BE2C (cell line): ENCODE measurements at regions not wholly inside any gene's neighbourhood (a gene's known extent, or its start where the extent isn't known, plus 50 kb on each side); places are given as distances from the start of the nearest gene placed in this dataset.

Source experiments
- DNase-seq: peaks from one replicate; pipeline ENCODE4 v3.0.0-alpha.2; 2020
- H3K27me3 ChIP-seq: fragments of 250-450 bp; sonication (Bioruptor Pico); 2 replicates; pipeline ENCODE4 v1.5.1; 2020; ENCODE audit warnings: mild to moderate bottlenecking
- H3K36me3 ChIP-seq: fragments of 250-450 bp; sonication (Bioruptor Pico); 2 replicates; pipeline ENCODE4 v1.5.1; 2020; ENCODE audit warnings: mild to moderate bottlenecking
- H3K4me1 ChIP-seq: fragments of 250-450 bp; sonication (Bioruptor Pico); 2 replicates; pipeline ENCODE4 v1.5.1; 2020
- H3K4me3 ChIP-seq: 2 replicates; pipeline ENCODE4 v1.5.1; 2011; ENCODE audit warnings: low read depth, low read length
- H3K9me3 ChIP-seq: fragments of 250-450 bp; sonication (Bioruptor Pico); 2 replicates; pipeline ENCODE4 v1.5.1; 2020
- TF ChIP-seq, protein P1 (sequence below): IDR thresholded peaks from 2 replicates; pipeline ENCODE4 v1.5.1; 2012; ENCODE audit warnings: mild to moderate bottlenecking, low read depth, low read length

- Histone ChIP-seq H3K27me3 (no peaks in the 10 kb centered on the region), H3K9me3 (no peaks in the 10 kb centered on the region), H3K4me1 (no peaks in the 10 kb centered on the region), H3K36me3 (no peaks in the 10 kb centered on the region), H3K4me3 (no peak overlapping the region)
- TF ChIP-seq, protein P1, sequence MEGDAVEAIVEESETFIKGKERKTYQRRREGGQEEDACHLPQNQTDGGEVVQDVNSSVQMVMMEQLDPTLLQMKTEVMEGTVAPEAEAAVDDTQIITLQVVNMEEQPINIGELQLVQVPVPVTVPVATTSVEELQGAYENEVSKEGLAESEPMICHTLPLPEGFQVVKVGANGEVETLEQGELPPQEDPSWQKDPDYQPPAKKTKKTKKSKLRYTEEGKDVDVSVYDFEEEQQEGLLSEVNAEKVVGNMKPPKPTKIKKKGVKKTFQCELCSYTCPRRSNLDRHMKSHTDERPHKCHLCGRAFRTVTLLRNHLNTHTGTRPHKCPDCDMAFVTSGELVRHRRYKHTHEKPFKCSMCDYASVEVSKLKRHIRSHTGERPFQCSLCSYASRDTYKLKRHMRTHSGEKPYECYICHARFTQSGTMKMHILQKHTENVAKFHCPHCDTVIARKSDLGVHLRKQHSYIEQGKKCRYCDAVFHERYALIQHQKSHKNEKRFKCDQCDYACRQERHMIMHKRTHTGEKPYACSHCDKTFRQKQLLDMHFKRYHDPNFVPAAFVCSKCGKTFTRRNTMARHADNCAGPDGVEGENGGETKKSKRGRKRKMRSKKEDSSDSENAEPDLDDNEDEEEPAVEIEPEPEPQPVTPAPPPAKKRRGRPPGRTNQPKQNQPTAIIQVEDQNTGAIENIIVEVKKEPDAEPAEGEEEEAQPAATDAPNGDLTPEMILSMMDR: no peak
- no peak for DNase-seq
Observed at GRCh38 chr3:144265542-144266100, 294.0 kb downstream of the DIPK2A start.

GRCh38 chr3:144270100-144270499, 298.5 kb downstream of the DIPK2A start:
- DNase-seq: no peak
- TF ChIP-seq, protein P1: no peak
- H3K9me3 ChIP-seq: no peaks in the 10 kb centered on the region

GRCh38 chr3:144272680-144273079, 301.1 kb downstream of the DIPK2A start:
- H3K4me1 ChIP-seq: no peaks in the 10 kb centered on the region
- no peak for DNase-seq
- TF ChIP-seq, protein P1: no peak
- no peaks in the 10 kb centered on the region for H3K9me3 ChIP-seq
- H3K36me3 ChIP-seq: no peaks in the 10 kb centered on the region
- H3K4me3 ChIP-seq: no peak overlapping the region
- no peaks in the 10 kb centered on the region for H3K27me3 ChIP-seq

More at GRCh38 chr3:144270100-144270499, 298.5 kb downstream of the DIPK2A start:
- no peak overlapping the region for H3K4me3 ChIP-seq
- H3K36me3 ChIP-seq: no peaks in the 10 kb centered on the region
- no peaks in the 10 kb centered on the region for H3K4me1 ChIP-seq
- H3K27me3 ChIP-seq: no peaks in the 10 kb centered on the region

- TF ChIP-seq, protein P1: no peak
- DNase-seq: no peak
Observed at GRCh38 chr3:144273601-144274000, 302.0 kb downstream of the DIPK2A start.

DNA sequence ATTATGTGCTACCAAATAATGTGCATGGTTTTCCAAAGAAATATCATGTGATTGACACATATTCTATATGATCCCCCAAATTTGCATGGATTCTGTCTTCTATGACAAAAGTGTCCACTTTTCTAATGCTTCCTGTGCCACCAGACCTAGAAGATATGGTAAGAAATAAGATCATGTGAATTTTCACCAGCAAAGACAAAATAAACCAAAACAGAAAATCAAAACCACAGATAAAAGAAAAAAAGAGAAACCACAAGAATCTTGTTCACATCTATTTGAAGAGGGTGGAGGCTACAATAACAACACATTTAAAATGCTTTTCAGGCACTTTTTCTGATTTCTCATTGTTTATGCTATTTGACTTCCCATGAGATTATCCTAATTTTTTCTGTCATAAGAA, 303.4 kb downstream of the DIPK2A start:
- H3K36me3 ChIP-seq: no peaks in the 10 kb centered on the region
- TF ChIP-seq, protein P1: no peak
- no peaks in the 10 kb centered on the region for H3K9me3 ChIP-seq
- no peak for DNase-seq
- H3K27me3 ChIP-seq: no peaks in the 10 kb centered on the region
- H3K4me1 ChIP-seq: no peaks in the 10 kb centered on the region
- no peak overlapping the region for H3K4me3 ChIP-seq

More at GRCh38 chr3:144273601-144274000, 302.0 kb downstream of the DIPK2A start:
- Histone ChIP-seq H3K9me3 (no peaks in the 10 kb centered on the region), H3K4me1 (no peaks in the 10 kb centered on the region), H3K4me3 (no peak overlapping the region), H3K36me3 (no peaks in the 10 kb centered on the region), H3K27me3 (no peaks in the 10 kb centered on the region)

GRCh38 chr3:144282313-144282712, 310.7 kb downstream of the DIPK2A start:
- no peaks in the 10 kb centered on the region for H3K4me1 ChIP-seq
- no peaks in the 10 kb centered on the region for H3K36me3 ChIP-seq
- H3K9me3 ChIP-seq: no peaks in the 10 kb centered on the region
- no peak for DNase-seq
- H3K4me3 ChIP-seq: no peak overlapping the region
- no peaks in the 10 kb centered on the region for H3K27me3 ChIP-seq
- TF ChIP-seq, protein P1: no peak
